Left ventricle myocardium inferior (tissue), 1 donor: ENCODE measurements at regions not wholly inside any gene's neighbourhood (a gene's known extent, or its start where the extent isn't known, plus 50 kb on each side); places are given as distances from the start of the nearest gene placed in this dataset.

Source experiments
- DNase-seq: peaks from one replicate; pipeline ENCODE4 v3.0.0-alpha.2; 2020
- H3K27ac ChIP-seq: fragments of 200-600 bp; replicated peaks from 2 replicates; pipeline ENCODE4 v1.8.0; 2021
- H3K27me3 ChIP-seq: fragments of 200-600 bp; 2 replicates; pipeline ENCODE4 v1.8.0; 2021; ENCODE audit warnings: low read depth
- H3K36me3 ChIP-seq: fragments of 200-600 bp; 2 replicates; pipeline ENCODE4 v1.8.0; 2021
- H3K4me1 ChIP-seq: fragments of 200-600 bp; 2 replicates; pipeline ENCODE4 v1.8.0; 2021
- H3K4me3 ChIP-seq: fragments of 200-600 bp; 2 replicates; pipeline ENCODE4 v1.8.0; 2021; ENCODE audit warnings: mild to moderate bottlenecking, moderate library complexity
- H3K9me3 ChIP-seq: fragments of 200-600 bp; replicated peaks from 2 replicates; pipeline ENCODE4 v1.8.0; 2021
- CTCF ChIP-seq: fragments of 200-600 bp; IDR thresholded peaks from 2 replicates; pipeline ENCODE4 v1.8.0; 2021; ENCODE audit warnings: antibody characterized with exemption, mild to moderate bottlenecking, borderline replicate concordance
- intact Hi-C: fragments of 100-400 bp; cut with micrococcal nuclease; formaldehyde crosslinking; loops from one replicate; pipeline ENCODE4 v1.11.0; 2022
- donor health status: DM: no; HTN: yes; CAD: no; lungs with severe emphysema.

- DNase-seq = no peak
- intact Hi-C loops = no loop called here
Observed at GRCh38 chr11:69356703-69357457, 62.9 kb downstream of the MYEOV start.

GRCh38 chr11:69357458-69358397 is 63.8 kb downstream of the MYEOV start:
- intact Hi-C loops = no loop called here
- Histone ChIP-seq H3K27ac (no peak overlapping the region), H3K27me3 (no peaks in the 10 kb centered on the region), H3K4me3 (no peak overlapping the region), H3K36me3 (no peaks in the 10 kb centered on the region), H3K4me1 (no peaks in the 10 kb centered on the region), H3K9me3 (peaks cover 15% of the 10 kb centered on the region)
- DNase-seq = no peak
- no peak for TF ChIP-seq CTCF

More at GRCh38 chr11:69356703-69357457, 62.9 kb downstream of the MYEOV start:
- H3K36me3 ChIP-seq = no peaks in the 10 kb centered on the region
- no peaks in the 10 kb centered on the region for H3K4me1 ChIP-seq
- peaks cover 15% of the 10 kb centered on the region for H3K9me3 ChIP-seq
- no peak for TF ChIP-seq CTCF
- H3K4me3 ChIP-seq = no peak overlapping the region
- no peaks in the 10 kb centered on the region for H3K27me3 ChIP-seq
- H3K27ac ChIP-seq = no peak overlapping the region

- H3K27ac ChIP-seq = no peak overlapping the region
- H3K4me1 ChIP-seq = no peaks in the 10 kb centered on the region
- peaks cover 15% of the 10 kb centered on the region for H3K9me3 ChIP-seq
- intact Hi-C loops = no loop called here
- TF ChIP-seq CTCF = no peak
- H3K36me3 ChIP-seq = no peaks in the 10 kb centered on the region
- DNase-seq = no peak
- H3K4me3 ChIP-seq = no peak overlapping the region
- no peaks in the 10 kb centered on the region for H3K27me3 ChIP-seq
Observed at GRCh38 chr11:69358398-69359020, 64.6 kb downstream of the MYEOV start.

GRCh38 chr11:69359735-69360480 is 66.0 kb downstream of the MYEOV start:
- intact Hi-C loops = no loop called here
- Histone ChIP-seq H3K4me1 (no peaks in the 10 kb centered on the region), H3K4me3 (no peak overlapping the region), H3K27ac (no peak overlapping the region), H3K27me3 (no peaks in the 10 kb centered on the region), H3K9me3 (peaks cover 15% of the 10 kb centered on the region), H3K36me3 (no peaks in the 10 kb centered on the region)
- TF ChIP-seq CTCF = no peak
- no peak for DNase-seq

- no peak for TF ChIP-seq CTCF
- intact Hi-C loops = no loop called here
- H3K27me3 ChIP-seq = no peaks in the 10 kb centered on the region
- H3K9me3 ChIP-seq = peaks cover 15% of the 10 kb centered on the region
- H3K27ac ChIP-seq = no peak overlapping the region
- no peaks in the 10 kb centered on the region for H3K36me3 ChIP-seq
- DNase-seq = no peak
- H3K4me3 ChIP-seq = no peak overlapping the region
- H3K4me1 ChIP-seq = no peaks in the 10 kb centered on the region
Observed at GRCh38 chr11:69360606-69361005, 66.7 kb downstream of the MYEOV start.
